Thoracic aorta (tissue), 2 donors: ENCODE measurements at regions not wholly inside any gene's neighbourhood (a gene's known extent, or its start where the extent isn't known, plus 50 kb on each side); places are given as distances from the start of the nearest gene placed in this dataset.
"Not testable (repeated sequence)": the region's sequence is repeated elsewhere in the genome, so short reads cannot be mapped to it uniquely, and the experiment has no call there.

ENCODE experiments used
- ATAC-seq: fragments of 150-250 bp; one replicate; pipeline ENCODE4 v1.8.0; 2017; ENCODE audit warnings: low read depth; ENCODE audit not compliant: insufficient number of reproducible peaks, low FRiP score
- DNase-seq: peaks from one replicate; pipeline ENCODE4 v3.0.0-alpha.2; 2020; ENCODE audit warnings: low spot score
- H3K27ac ChIP-seq, 2 donors: fragments of 200-600 bp; sonication (generic); 1 replicate in 1 of 2; 2 replicates in 1 of 2; pipeline ENCODE4 v1.5.1; 2016; ENCODE audit warnings: mild to moderate bottlenecking in 2 of 2, moderate library complexity in 2 of 2
- H3K27me3 ChIP-seq: fragments of 200-600 bp; sonication (generic); replicated peaks from 2 replicates; pipeline ENCODE4 v1.6.0; 2016; ENCODE audit warnings: mild to moderate bottlenecking; ENCODE audit not compliant: insufficient read depth
- H3K36me3 ChIP-seq: fragments of 200-600 bp; sonication (generic); one replicate; pipeline ENCODE4 v1.5.1; 2016
- H3K4me1 ChIP-seq, 2 donors: fragments of 200-600 bp; sonication (generic); 1 replicate in 1 of 2; 2 replicates in 1 of 2; pipeline versions ENCODE4 v1.5.1 to v1.6.0; 2016; ENCODE audit warnings: low read depth in 2 of 2, mild to moderate bottlenecking in 1 of 2; ENCODE audit not compliant: control insufficient read depth in 1 of 2
- H3K4me3 ChIP-seq: fragments of 200-600 bp; sonication (generic); 2 replicates; pipeline ENCODE4 v1.5.1; 2016; ENCODE audit warnings: mild to moderate bottlenecking
- H3K9me3 ChIP-seq: fragments of 200-600 bp; sonication (generic); 2 replicates; pipeline ENCODE4 v1.5.1; 2016
- CTCF ChIP-seq: fragments of 200-600 bp; sonication (generic); IDR thresholded peaks from one replicate; pipeline ENCODE4 v1.5.1; 2019; ENCODE audit warnings: antibody characterized with exemption

- Histone ChIP-seq H3K36me3 (no peaks in the 10 kb centered on the region), H3K4me3 (no peak overlapping the region), H3K4me1 (no peaks in the 10 kb centered on the region), H3K9me3 (no peaks in the 10 kb centered on the region), H3K27me3 (no peaks in the 10 kb centered on the region), H3K27ac (no peak overlapping the region)
- ATAC-seq, result no peak
- DNase-seq, result no peak
- no peak for TF ChIP-seq CTCF
These were observed 888.4 kb upstream of the EPHA5 start for GRCh38 chr4:66558651-66559050.

GRCh38 chr4:66556651-66557278 is 886.5 kb upstream of the EPHA5 start:
- DNase-seq (no peak), ATAC-seq (no peak)
- Histone ChIP-seq H3K4me3 (no peak overlapping the region), H3K27me3 (no peaks in the 10 kb centered on the region), H3K9me3 (no peaks in the 10 kb centered on the region), H3K27ac (no peak overlapping the region), H3K4me1 (no peaks in the 10 kb centered on the region), H3K36me3 (no peaks in the 10 kb centered on the region)
- TF ChIP-seq CTCF, result no peak

- Histone ChIP-seq H3K36me3 (no peaks in the 10 kb centered on the region), H3K27ac (no peak overlapping the region), H3K4me1 (no peaks in the 10 kb centered on the region), H3K4me3 (no peak overlapping the region), H3K27me3 (no peaks in the 10 kb centered on the region), H3K9me3 (no peaks in the 10 kb centered on the region)
- ATAC-seq, result no peak
- no peak for DNase-seq
- TF ChIP-seq CTCF, result no peak
These were observed 885.0 kb upstream of the EPHA5 start for GRCh38 chr4:66555301-66555700.

DNA sequence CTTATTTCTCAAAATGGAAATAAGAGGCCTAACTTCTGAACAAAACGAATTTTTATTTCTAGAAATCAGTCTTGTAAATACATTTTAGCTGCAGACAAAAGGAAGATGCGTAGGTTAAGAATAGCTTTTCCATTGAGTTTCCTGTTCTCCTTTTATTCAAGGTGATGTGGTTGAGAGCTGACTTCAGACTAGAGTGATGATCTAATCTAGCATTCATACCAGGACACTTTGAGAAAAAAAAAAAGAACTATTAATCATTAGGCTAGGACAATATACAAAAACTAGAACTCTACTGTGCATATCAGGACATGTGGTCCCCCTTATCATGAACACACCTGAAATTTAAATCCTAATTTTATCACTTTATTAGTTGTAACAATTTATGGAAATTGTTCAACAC is 884.5 kb upstream of the EPHA5 start:
- Histone ChIP-seq H3K27ac (no peak overlapping the region), H3K4me3 (no peak overlapping the region), H3K27me3 (no peaks in the 10 kb centered on the region), H3K9me3 (no peaks in the 10 kb centered on the region), H3K4me1 (no peaks in the 10 kb centered on the region), H3K36me3 (no peaks in the 10 kb centered on the region)
- no peak for TF ChIP-seq CTCF
- ATAC-seq, result no peak
- no peak for DNase-seq

- H3K4me1 ChIP-seq, H3K36me3 ChIP-seq, H3K27ac ChIP-seq, DNase-seq, H3K9me3 ChIP-seq, ATAC-seq, H3K27me3 ChIP-seq, H3K4me3 ChIP-seq: not testable (repeated sequence)
These were observed 875.0 kb upstream of the EPHA5 start for GRCh38 chr4:66545301-66545700.

DNA sequence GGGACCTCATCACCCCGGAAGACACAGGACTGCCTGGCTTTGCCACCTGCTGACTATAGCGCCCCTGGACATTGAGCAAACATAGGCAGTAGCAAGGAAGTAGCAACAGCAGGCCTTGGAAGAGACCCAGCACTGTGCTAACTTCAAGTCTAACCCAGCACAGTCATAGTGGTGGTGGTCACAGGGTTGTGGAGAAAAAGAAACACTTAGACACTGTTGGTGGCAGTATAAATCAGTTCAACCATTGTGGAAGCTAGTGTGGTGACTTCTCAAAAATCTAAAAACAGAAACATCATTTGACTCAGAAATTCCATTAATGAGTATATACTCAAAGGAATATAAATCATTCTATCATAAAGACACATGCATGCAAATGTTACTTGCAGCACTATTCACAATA is 874.0 kb upstream of the EPHA5 start:
- no peaks in the 10 kb centered on the region for H3K36me3 ChIP-seq
- no peak for DNase-seq
- H3K9me3 ChIP-seq, result no peaks in the 10 kb centered on the region
- TF ChIP-seq CTCF, result no peak
- no peak for ATAC-seq
- no peak overlapping the region for H3K4me3 ChIP-seq
- no peak overlapping the region for H3K27ac ChIP-seq
- H3K4me1 ChIP-seq, result no peaks in the 10 kb centered on the region
- no peaks in the 10 kb centered on the region for H3K27me3 ChIP-seq
